Breast epithelium (tissue), 4 donors: ENCODE measurements at regions not wholly inside any gene's neighbourhood (a gene's known extent, or its start where the extent isn't known, plus 50 kb on each side); places are given as distances from the start of the nearest gene placed in this dataset.
"Not testable (repeated sequence)": the region's sequence is repeated elsewhere in the genome, so short reads cannot be mapped to it uniquely, and the experiment has no call there.

ENCODE experiments used
- DNase-seq, 2 donors: peaks; one replicate each; pipeline ENCODE4 v3.0.0-alpha.2; 2019; ENCODE audit warnings: low spot score in 2 of 2
- H3K27ac ChIP-seq, 2 donors: fragments of 200-600 bp; sonication (generic) in 1 of 2; one replicate each; pipeline ENCODE4 v1.5.1; 2016 to 2019; ENCODE audit warnings: mild to moderate bottlenecking in 1 of 2
- H3K27me3 ChIP-seq, 2 donors: fragments of 200-600 bp; sonication (generic) in 1 of 2; one replicate each; pipeline versions ENCODE4 v1.5.1 to v1.6.0; 2017 to 2019; ENCODE audit warnings: control low read depth in 1 of 2, mild to moderate bottlenecking in 1 of 2
- H3K36me3 ChIP-seq: fragments of 200-600 bp; one replicate; pipeline ENCODE4 v1.5.1; 2019
- H3K4me1 ChIP-seq, 2 donors: fragments of 200-600 bp; sonication (generic); one replicate each; pipeline ENCODE4 v1.5.1; 2016 to 2019; ENCODE audit warnings: control low read depth in 1 of 2
- H3K4me3 ChIP-seq, 3 donors: fragments of 200-600 bp; sonication (generic); 1 replicate in 2 of 3; 2 replicates in 1 of 3; pipeline ENCODE4 v1.5.1; 2016 to 2019; ENCODE audit warnings: mild to moderate bottlenecking in 3 of 3, moderate library complexity in 2 of 3
- H3K9me3 ChIP-seq, 2 donors: fragments of 200-600 bp; sonication (generic) in 1 of 2; one replicate each; pipeline ENCODE4 v1.5.1; 2016 to 2019; ENCODE audit warnings: control low read depth in 1 of 2
- CTCF ChIP-seq, 3 donors: fragments of 450-650 bp; IDR thresholded peaks; one replicate each; pipeline ENCODE4 v1.5.1; 2016 to 2017; ENCODE audit warnings: antibody characterized with exemption in 3 of 3, mild to moderate bottlenecking in 3 of 3, moderate library complexity in 3 of 3
- POLR2A ChIP-seq: fragments of 450-650 bp; IDR thresholded peaks from one replicate; pipeline ENCODE4 v1.6.1; 2016; ENCODE audit warnings: antibody characterized with exemption, mild to moderate bottlenecking, moderate library complexity
- POLR2AphosphoS5 ChIP-seq, 3 donors: sonication (generic); formaldehyde crosslinking; IDR thresholded peaks; one replicate each; pipeline ENCODE4 v1.6.1; 2017; ENCODE audit warnings: antibody characterized with exemption in 3 of 3
- intact Hi-C: fragments of 100-400 bp; cut with DNase I; formaldehyde crosslinking; loops from one replicate; pipeline ENCODE4 v1.15.1; 2023; ENCODE audit warnings: low total_unique reads

DNA sequence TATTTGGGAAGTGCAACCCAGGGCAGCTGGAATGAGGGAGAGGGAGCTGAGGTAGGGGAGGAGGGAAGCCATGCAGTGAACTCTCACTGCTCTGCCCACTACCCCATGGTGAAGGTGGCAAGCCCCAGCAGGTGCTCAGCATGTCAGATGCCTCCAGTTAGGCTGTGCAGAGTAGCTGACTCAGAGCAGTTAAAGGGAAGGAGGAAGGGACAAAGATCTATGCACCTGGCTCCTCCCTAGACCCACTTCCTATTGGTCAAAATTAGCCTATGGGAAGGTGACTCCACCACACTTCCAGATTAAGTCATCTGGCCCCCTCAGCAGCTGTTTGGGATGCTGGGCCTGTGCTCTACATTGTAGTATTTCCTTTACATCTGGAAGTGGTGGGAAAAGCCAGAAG lies 125.7 kb upstream of the MTPN start:
- intact Hi-C loops: no loop called here
- no peak for DNase-seq
- H3K36me3 ChIP-seq: no peaks in the 10 kb centered on the region
- H3K27ac ChIP-seq: no peak overlapping the region
- H3K4me3 ChIP-seq: no peak overlapping the region
- peaks cover 3 to 12% of the 10 kb centered on the region in 2 donors for H3K9me3 ChIP-seq
- H3K4me1 ChIP-seq: no peaks in the 10 kb centered on the region
- H3K27me3 ChIP-seq: no peaks in the 10 kb centered on the region
- TF ChIP-seq POLR2AphosphoS5 (IDR thresholded peaks at IDR 0.05): no peak
- TF ChIP-seq CTCF (IDR thresholded peaks at IDR 0.05): no peak
- no peak for TF ChIP-seq POLR2A

- intact Hi-C loops, H3K4me1 ChIP-seq, H3K4me3 ChIP-seq, H3K27me3 ChIP-seq, H3K9me3 ChIP-seq, H3K36me3 ChIP-seq, H3K27ac ChIP-seq, DNase-seq: not testable (repeated sequence)
These were observed 115.6 kb upstream of the MTPN start for GRCh38 chr7:136092714-136093113.

DNA sequence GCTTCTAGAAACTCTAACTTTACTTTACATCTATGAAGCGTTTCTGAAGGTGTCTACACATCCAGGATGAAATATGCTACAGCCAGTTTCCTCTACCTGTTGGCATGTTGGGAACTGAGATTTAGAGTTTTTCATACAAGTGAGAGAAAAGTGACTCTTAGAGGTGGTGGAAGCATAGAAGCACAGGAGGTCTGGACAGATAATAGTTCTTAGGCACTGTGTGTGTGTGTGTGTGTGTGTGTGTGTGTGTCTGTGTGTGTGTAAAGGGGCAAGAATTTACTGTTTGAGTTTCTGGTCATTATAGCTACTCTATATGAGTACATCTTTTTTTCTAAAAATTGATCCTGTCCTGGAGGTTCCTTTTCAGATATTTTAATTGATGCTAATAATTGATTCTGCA lies 110.7 kb upstream of the MTPN start:
- TF ChIP-seq CTCF (IDR thresholded peaks at IDR 0.05): no peak
- no peak for TF ChIP-seq POLR2A
- no peak for TF ChIP-seq POLR2AphosphoS5 (IDR thresholded peaks at IDR 0.05)
- Histone ChIP-seq H3K4me3 (no peak overlapping the region), H3K9me3 (peaks cover 0 to under 1% of the 10 kb centered on the region in 2 donors), H3K27ac (no peak overlapping the region), H3K27me3 (no peaks in the 10 kb centered on the region), H3K36me3 (no peaks in the 10 kb centered on the region), H3K4me1 (no peaks in the 10 kb centered on the region)
- intact Hi-C loops: no loop called here
- no peak for DNase-seq

DNA sequence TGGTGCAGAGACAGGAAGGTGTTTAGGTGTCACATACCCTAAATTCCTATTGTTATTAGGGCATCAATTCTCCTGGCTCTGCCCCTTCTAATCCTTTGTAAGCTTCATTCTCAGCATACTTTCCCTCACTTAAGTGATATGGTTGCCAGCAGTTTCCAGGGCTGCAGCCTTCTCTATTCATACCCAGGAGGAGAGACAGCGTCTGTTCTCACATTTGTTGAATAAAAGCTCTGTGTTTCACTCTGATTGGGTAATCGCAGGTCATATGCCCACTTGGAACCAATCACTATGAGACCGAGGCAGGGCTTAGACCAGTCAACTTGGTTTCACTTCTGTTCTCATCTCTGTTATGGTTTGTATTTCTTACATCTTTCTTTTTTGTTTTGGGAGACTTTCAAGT lies 109.6 kb upstream of the MTPN start:
- Histone ChIP-seq H3K4me1 (no peaks in the 10 kb centered on the region), H3K27ac (no peak overlapping the region), H3K9me3 (no peaks in the 10 kb centered on the region), H3K36me3 (no peaks in the 10 kb centered on the region), H3K4me3 (peak overlapping the region; percentile 41 to 50 (median 46)), H3K27me3 (no peaks in the 10 kb centered on the region)
- DNase-seq: peak in 1 of 2 donors; percentile 78
- intact Hi-C loops: no loop called here
- TF ChIP-seq CTCF (IDR thresholded peaks at IDR 0.05) (no peak), POLR2AphosphoS5 (IDR thresholded peaks at IDR 0.05) (no peak), POLR2A (no peak)

GRCh38 chr7:136079934-136080333 lies 102.8 kb upstream of the MTPN start:
- no peaks in the 10 kb centered on the region for H3K9me3 ChIP-seq
- H3K4me3 ChIP-seq: no peak overlapping the region
- intact Hi-C loops: no loop called here
- no peaks in the 10 kb centered on the region for H3K27me3 ChIP-seq
- no peaks in the 10 kb centered on the region for H3K4me1 ChIP-seq
- TF ChIP-seq POLR2AphosphoS5 (IDR thresholded peaks at IDR 0.05) (no peak), CTCF (IDR thresholded peaks at IDR 0.05) (no peak), POLR2A (no peak)
- no peak overlapping the region for H3K27ac ChIP-seq
- no peak for DNase-seq
- no peaks in the 10 kb centered on the region for H3K36me3 ChIP-seq

DNA sequence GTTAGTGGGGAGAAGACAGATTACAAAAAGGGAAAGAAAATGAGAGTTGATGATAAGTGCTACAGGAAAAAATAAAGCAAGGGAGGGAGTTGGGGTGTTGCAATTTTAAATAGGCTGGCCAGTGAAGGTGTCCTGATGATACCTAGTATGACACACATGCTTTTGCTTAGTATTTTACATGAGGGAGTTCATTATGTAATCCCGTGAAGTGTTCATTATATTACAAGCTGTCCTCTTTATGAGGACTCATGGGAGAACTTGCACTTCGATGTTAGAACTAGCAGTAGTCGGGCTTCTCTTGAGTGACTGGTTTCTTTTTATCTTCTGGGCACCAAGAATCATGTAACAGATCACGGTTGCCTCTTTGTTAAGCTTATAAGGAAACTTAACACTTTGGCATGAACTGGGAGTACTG lies 102.3 kb upstream of the MTPN start:
- TF ChIP-seq CTCF (IDR thresholded peaks at IDR 0.05) (no peak), POLR2AphosphoS5 (IDR thresholded peaks at IDR 0.05) (no peak), POLR2A (no peak)
- no peak overlapping the region for H3K27ac ChIP-seq
- H3K4me1 ChIP-seq: no peaks in the 10 kb centered on the region
- H3K9me3 ChIP-seq: no peaks in the 10 kb centered on the region
- no peak overlapping the region for H3K4me3 ChIP-seq
- H3K27me3 ChIP-seq: no peaks in the 10 kb centered on the region
- DNase-seq: no peak
- H3K36me3 ChIP-seq: no peaks in the 10 kb centered on the region
- intact Hi-C loops: no loop called here
